ENCODE measurements at regions not wholly inside any gene's neighbourhood (a gene's known extent, or its start where the extent isn't known, plus 50 kb on each side); places are given as distances from the start of the nearest gene placed in this dataset.

- TF ChIP-seq POLR2A (IDR thresholded peaks at IDR 0.05), result no peak
- no peak for TF ChIP-seq CTCF (IDR thresholded peaks at IDR 0.05)
Measured at GRCh38 chr19:28972058-28972852, 240.7 kb downstream of the UQCRFS1 start.
